ENCODE measurements at regions not wholly inside any gene's neighbourhood (a gene's known extent, or its start where the extent isn't known, plus 50 kb on each side); places are given as distances from the start of the nearest gene placed in this dataset.

GRCh38 chr12:87930033-87930432, 99.2 kb downstream of the C12orf50 start:
- TF ChIP-seq CTCF (IDR thresholded peaks at IDR 0.05) (no peak), POLR2A (IDR thresholded peaks at IDR 0.05) (no peak)
